ENCODE measurements at regions not wholly inside any gene's neighbourhood (a gene's known extent, or its start where the extent isn't known, plus 50 kb on each side); places are given as distances from the start of the nearest gene placed in this dataset.

DNA sequence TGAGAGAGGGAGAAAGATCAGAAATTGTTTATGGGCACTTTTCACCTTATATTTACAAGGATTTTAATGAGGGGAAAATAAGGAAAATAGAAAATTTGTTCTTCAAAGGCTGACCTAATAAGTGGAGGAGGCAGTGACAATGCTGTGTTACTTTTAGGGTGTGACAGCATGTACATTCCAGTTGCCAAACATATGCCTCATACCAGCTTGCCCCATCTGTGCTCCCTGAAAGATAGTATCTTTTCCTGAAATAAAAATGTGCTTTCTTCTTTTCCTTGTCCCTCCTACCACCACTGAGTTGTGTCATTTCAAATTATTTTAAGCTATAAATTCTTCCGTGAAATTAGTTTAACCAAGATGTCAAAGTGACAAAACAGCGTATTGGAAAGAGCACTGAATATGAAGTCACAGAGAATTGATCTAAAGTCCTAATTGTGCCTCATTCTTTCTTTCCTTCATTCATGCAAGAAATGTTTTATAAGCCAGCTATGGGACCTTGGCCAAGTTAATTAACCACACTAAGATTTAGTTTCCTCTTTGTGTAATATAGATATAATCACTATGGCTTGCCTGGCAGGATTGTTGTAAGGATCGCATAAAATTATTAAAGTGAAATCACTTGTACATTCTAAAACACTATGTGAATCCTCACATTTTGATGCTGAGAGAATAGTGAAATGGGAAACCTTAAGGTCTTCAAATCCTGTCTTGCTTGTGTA, 1307.5 kb upstream of the TENM4 start:
- in situ Hi-C loops (cut with MboI; ENCODE audit: low sequenced_read_pairs in 4 of 4) = no loop called here
- H3K4me3 ChIP-seq = no peak overlapping the region

DNA sequence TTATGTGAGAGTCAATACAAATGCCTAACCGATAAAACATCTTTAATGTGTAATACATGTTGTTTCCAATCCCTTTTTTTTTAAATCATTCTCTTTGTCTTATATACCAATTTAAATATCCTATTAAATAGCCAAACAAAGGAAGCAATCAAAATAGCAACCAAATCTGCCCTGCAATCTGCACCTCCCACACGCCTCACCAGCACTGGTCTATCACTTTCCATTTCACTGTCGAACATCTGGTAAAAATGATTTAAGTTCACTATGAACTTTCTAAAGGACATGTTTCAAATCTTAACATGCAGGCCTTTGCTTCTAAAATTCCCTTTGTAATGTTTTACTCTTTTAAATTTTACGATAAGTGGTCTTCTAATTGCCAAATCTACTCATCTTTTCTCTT, 1305.5 kb upstream of the TENM4 start:
- no peak for TF ChIP-seq POLR2A (IDR thresholded peaks at IDR 0.05)
- DNase-seq = no peak
- Histone ChIP-seq H3K27ac (no peak overlapping the region), H3K27me3 (no peaks in the 10 kb centered on the region), H3K4me3 (no peak overlapping the region), H3K9me3 (no peaks in the 10 kb centered on the region), H3K4me1 (no peaks in the 10 kb centered on the region), H3K36me3 (no peaks in the 10 kb centered on the region)
- intact Hi-C loops (cut with DNase I; ENCODE audit: low total_unique reads) (no loop called here), in situ Hi-C loops (cut with MboI; ENCODE audit: low sequenced_read_pairs in 4 of 4) (no loop called here)
- no peak for ATAC-seq

More for the DNA sequence above, 1307.5 kb upstream of the TENM4 start:
- no peak overlapping the region for H3K27ac ChIP-seq
- H3K4me1 ChIP-seq = no peaks in the 10 kb centered on the region
- H3K36me3 ChIP-seq = no peaks in the 10 kb centered on the region
- no peaks in the 10 kb centered on the region for H3K27me3 ChIP-seq
- intact Hi-C loops (cut with DNase I; ENCODE audit: low total_unique reads) = no loop called here
- no peaks in the 10 kb centered on the region for H3K9me3 ChIP-seq
- no peak for DNase-seq
- no peak for TF ChIP-seq CTCF (IDR thresholded peaks at IDR 0.05 in 4 of 5, conservative IDR thresholded peaks at IDR 0.05 in 1 of 5)
- no peak for TF ChIP-seq POLR2A (IDR thresholded peaks at IDR 0.05)
- ATAC-seq = no peak

DNA sequence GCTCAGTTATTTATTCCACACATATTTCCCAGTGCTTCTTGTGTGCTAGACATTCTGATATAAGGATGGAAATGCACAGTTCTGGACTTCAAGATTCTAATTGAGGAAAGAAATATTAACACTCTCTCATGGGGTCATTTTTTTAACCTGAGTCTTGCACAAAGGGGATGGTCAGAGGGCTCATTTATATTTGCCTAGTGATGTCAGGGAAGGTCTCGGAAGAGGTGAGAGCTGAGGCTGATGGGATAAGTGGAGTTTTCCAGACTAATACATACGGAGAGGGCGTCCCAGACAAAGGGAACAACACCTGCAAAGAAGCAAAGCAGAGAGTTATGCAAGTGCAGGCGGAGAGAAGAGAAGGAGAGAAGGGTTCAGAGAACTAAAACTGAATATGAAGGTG, 1304.6 kb upstream of the TENM4 start:
- H3K27me3 ChIP-seq = no peaks in the 10 kb centered on the region
- no peak overlapping the region for H3K4me3 ChIP-seq
- no peaks in the 10 kb centered on the region for H3K9me3 ChIP-seq
- ATAC-seq (no peak), DNase-seq (no peak)
- in situ Hi-C loops (cut with MboI; ENCODE audit: low sequenced_read_pairs in 4 of 4) (no loop called here), intact Hi-C loops (cut with DNase I; ENCODE audit: low total_unique reads) (no loop called here)
- no peaks in the 10 kb centered on the region for H3K4me1 ChIP-seq
- TF ChIP-seq POLR2A (IDR thresholded peaks at IDR 0.05) = no peak
- no peak for TF ChIP-seq CTCF (IDR thresholded peaks at IDR 0.05 in 4 of 5, conservative IDR thresholded peaks at IDR 0.05 in 1 of 5)
- no peaks in the 10 kb centered on the region for H3K36me3 ChIP-seq
- H3K27ac ChIP-seq = no peak overlapping the region

- H3K27me3 ChIP-seq = no peaks in the 10 kb centered on the region
- H3K9me3 ChIP-seq = no peaks in the 10 kb centered on the region
- no peak overlapping the region for H3K4me3 ChIP-seq
- no peak overlapping the region for H3K27ac ChIP-seq
- in situ Hi-C loops (cut with MboI; ENCODE audit: low sequenced_read_pairs in 4 of 4) = no loop called here
- intact Hi-C loops (cut with DNase I; ENCODE audit: low total_unique reads) = no loop called here
- ATAC-seq (no peak), DNase-seq (no peak)
- no peaks in the 10 kb centered on the region for H3K36me3 ChIP-seq
- no peaks in the 10 kb centered on the region for H3K4me1 ChIP-seq
- TF ChIP-seq CTCF (IDR thresholded peaks at IDR 0.05 in 4 of 5, conservative IDR thresholded peaks at IDR 0.05 in 1 of 5) (no peak), POLR2A (IDR thresholded peaks at IDR 0.05) (no peak)
Measured at GRCh38 chr11:80733790-80734189, 1293.0 kb upstream of the TENM4 start.

GRCh38 chr11:80733361-80733760, 1292.5 kb upstream of the TENM4 start:
- in situ Hi-C loops (cut with MboI; ENCODE audit: low sequenced_read_pairs in 4 of 4) = no loop called here
- Histone ChIP-seq H3K4me1 (no peaks in the 10 kb centered on the region), H3K27me3 (no peaks in the 10 kb centered on the region), H3K27ac (no peak overlapping the region), H3K36me3 (no peaks in the 10 kb centered on the region), H3K4me3 (no peak overlapping the region), H3K9me3 (no peaks in the 10 kb centered on the region)
- TF ChIP-seq POLR2A (IDR thresholded peaks at IDR 0.05) (no peak), CTCF (IDR thresholded peaks at IDR 0.05 in 4 of 5, conservative IDR thresholded peaks at IDR 0.05 in 1 of 5) (no peak)
- intact Hi-C loops (cut with DNase I; ENCODE audit: low total_unique reads) = no loop called here
- DNase-seq = no peak
- no peak for ATAC-seq

Data from gastrocnemius medialis (tissue), 4 donors.